GM21717 (cell line): ENCODE measurements at regions not wholly inside any gene's neighbourhood (a gene's known extent, or its start where the extent isn't known, plus 50 kb on each side); places are given as distances from the start of the nearest gene placed in this dataset.
"Not testable (repeated sequence)": the region's sequence is repeated elsewhere in the genome, so short reads cannot be mapped to it uniquely, and the experiment has no call there.

Source experiments
- ATAC-seq: cut with Tn5 transposase; IDR thresholded peaks from one replicate; pipeline ENCODE4 v1.9.1; 2021; ENCODE audit warnings: mild to moderate bottlenecking, moderate library complexity; ENCODE audit not compliant: unreplicated experiment

GRCh38 chr2:122663620-122664019 is 908.2 kb downstream of the TSN start:
- ATAC-seq = no peak

GRCh38 chr2:122669627-122670026 is 914.2 kb downstream of the TSN start:
- no peak for ATAC-seq

GRCh38 chr2:122670897-122671296 is 915.4 kb downstream of the TSN start:
- no peak for ATAC-seq

- ATAC-seq = no peak
These were observed 925.2 kb downstream of the TSN start for GRCh38 chr2:122680662-122681061.

GRCh38 chr2:122681626-122682025 is 926.2 kb downstream of the TSN start:
- ATAC-seq = peak; percentile 66

GRCh38 chr2:122682356-122682755 is 926.9 kb downstream of the TSN start:
- ATAC-seq = no peak

- ATAC-seq = no peak
These were observed 927.6 kb downstream of the TSN start for GRCh38 chr2:122683018-122683417.

- no peak for ATAC-seq
These were observed 937.1 kb downstream of the TSN start for GRCh38 chr2:122692400-122693083.

- ATAC-seq = no peak
These were observed 942.0 kb downstream of the TSN start for GRCh38 chr2:122697415-122697814.

- no peak for ATAC-seq
These were observed 948.2 kb downstream of the TSN start for GRCh38 chr2:122703676-122704075.

GRCh38 chr2:122704109-122704563 is 948.7 kb downstream of the TSN start:
- ATAC-seq = peak; percentile 72

GRCh38 chr2:122705746-122706145 is 950.3 kb downstream of the TSN start:
- no peak for ATAC-seq

GRCh38 chr2:122706757-122707223 is 951.3 kb downstream of the TSN start:
- no peak for ATAC-seq

GRCh38 chr2:122707224-122707824 is 951.9 kb downstream of the TSN start:
- ATAC-seq = peak; percentile 48

GRCh38 chr2:122710049-122710448 is 954.6 kb downstream of the TSN start:
- no peak for ATAC-seq

GRCh38 chr2:122713800-122714199 is 958.3 kb downstream of the TSN start:
- no peak for ATAC-seq

- ATAC-seq = not testable (repeated sequence)
These were observed 965.4 kb downstream of the TSN start for GRCh38 chr2:122720822-122721221.

- ATAC-seq = no peak
These were observed 979.4 kb downstream of the TSN start for GRCh38 chr2:122734766-122735424.

- no peak for ATAC-seq
These were observed 980.8 kb downstream of the TSN start for GRCh38 chr2:122736279-122736678.

GRCh38 chr2:122737429-122738077 is 982.1 kb downstream of the TSN start:
- ATAC-seq = peak; percentile 86
